Sigmoid colon (tissue), 4 donors: ENCODE measurements at regions not wholly inside any gene's neighbourhood (a gene's known extent, or its start where the extent isn't known, plus 50 kb on each side); places are given as distances from the start of the nearest gene placed in this dataset.

Source experiments
- EP300 ChIP-seq, 4 donors: sonication (generic); formaldehyde crosslinking; IDR thresholded peaks; one replicate each; pipeline ENCODE4 v1.6.1; 2017; ENCODE audit warnings: antibody characterized with exemption in 4 of 4
- POLR2AphosphoS5 ChIP-seq, 4 donors: sonication (generic); formaldehyde crosslinking; IDR thresholded peaks; one replicate each; pipeline ENCODE4 v1.6.1; 2017; ENCODE audit warnings: antibody characterized with exemption in 4 of 4
- TF ChIP-seq, protein P1 (sequence below), 4 experiments: fragments of 450-650 bp in 3 of 4; fragments of 200-600 bp in 1 of 4; IDR thresholded peaks; one replicate each; pipeline ENCODE4 v1.5.1; 2016 to 2019; ENCODE audit warnings: antibody characterized with exemption in 4 of 4, mild to moderate bottlenecking in 3 of 4, moderate library complexity in 2 of 4

DNA sequence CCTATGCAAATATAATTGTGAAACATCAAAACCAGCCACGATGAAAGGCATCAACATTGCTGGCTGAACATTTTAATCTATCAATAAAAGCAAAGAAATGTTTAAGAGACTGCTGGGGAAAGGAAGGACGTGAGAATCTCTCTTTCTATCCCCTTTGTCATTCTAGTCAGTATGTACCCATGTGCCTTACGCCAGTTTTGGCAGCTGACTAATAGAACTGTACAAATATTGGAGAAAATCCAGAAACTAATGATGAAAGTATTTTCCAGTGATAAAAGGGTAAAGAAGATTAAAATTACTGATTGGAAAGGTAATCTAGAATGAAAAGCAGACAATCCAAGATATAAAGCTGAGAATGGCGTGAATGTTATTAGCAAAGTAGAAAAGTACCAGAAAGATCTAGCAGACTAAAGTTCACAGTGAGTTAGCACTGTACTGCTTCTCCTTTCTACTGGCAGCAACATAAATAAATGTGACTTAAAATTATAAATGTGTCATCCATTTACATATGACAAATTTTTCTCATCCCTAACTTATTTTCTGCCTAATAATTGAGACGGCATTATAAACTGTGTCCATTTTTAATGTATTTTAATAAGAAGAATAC, 401.9 kb upstream of the CNTN4 start:
- TF ChIP-seq POLR2AphosphoS5 (IDR thresholded peaks at IDR 0.05) (no peak), EP300 (IDR thresholded peaks at IDR 0.05) (no peak)
- TF ChIP-seq, protein P1, sequence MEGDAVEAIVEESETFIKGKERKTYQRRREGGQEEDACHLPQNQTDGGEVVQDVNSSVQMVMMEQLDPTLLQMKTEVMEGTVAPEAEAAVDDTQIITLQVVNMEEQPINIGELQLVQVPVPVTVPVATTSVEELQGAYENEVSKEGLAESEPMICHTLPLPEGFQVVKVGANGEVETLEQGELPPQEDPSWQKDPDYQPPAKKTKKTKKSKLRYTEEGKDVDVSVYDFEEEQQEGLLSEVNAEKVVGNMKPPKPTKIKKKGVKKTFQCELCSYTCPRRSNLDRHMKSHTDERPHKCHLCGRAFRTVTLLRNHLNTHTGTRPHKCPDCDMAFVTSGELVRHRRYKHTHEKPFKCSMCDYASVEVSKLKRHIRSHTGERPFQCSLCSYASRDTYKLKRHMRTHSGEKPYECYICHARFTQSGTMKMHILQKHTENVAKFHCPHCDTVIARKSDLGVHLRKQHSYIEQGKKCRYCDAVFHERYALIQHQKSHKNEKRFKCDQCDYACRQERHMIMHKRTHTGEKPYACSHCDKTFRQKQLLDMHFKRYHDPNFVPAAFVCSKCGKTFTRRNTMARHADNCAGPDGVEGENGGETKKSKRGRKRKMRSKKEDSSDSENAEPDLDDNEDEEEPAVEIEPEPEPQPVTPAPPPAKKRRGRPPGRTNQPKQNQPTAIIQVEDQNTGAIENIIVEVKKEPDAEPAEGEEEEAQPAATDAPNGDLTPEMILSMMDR (IDR thresholded peaks at IDR 0.05), result no peak
